H9 (cell line): ENCODE measurements at regions not wholly inside any gene's neighbourhood (a gene's known extent, or its start where the extent isn't known, plus 50 kb on each side); places are given as distances from the start of the nearest gene placed in this dataset.

ENCODE experiments used
- DNase-seq: peaks from one replicate; pipeline ENCODE4 v3.0.0-alpha.2; 2017
- H2AFZ ChIP-seq: one replicate; pipeline ENCODE4 v1.6.1; 2013; ENCODE audit warnings: mild to moderate bottlenecking, low read length, control low read depth, moderate library complexity
- H2AK5ac ChIP-seq: 2 replicates; pipeline ENCODE4 v1.6.1; 2013; ENCODE audit warnings: low read length, control low read depth, mixed read lengths; ENCODE audit not compliant: insufficient read length
- H2BK120ac ChIP-seq: one replicate; pipeline ENCODE4 v1.6.1; 2013; ENCODE audit warnings: low read depth, mild to moderate bottlenecking, low read length, control low read depth, inconsistent platforms; ENCODE audit not compliant: poor library complexity, severe bottlenecking
- H2BK12ac ChIP-seq: 2 replicates; pipeline ENCODE4 v1.6.1; 2013; ENCODE audit warnings: low read length, control low read depth, mixed read lengths, low read depth; ENCODE audit not compliant: insufficient read length
- H2BK15ac ChIP-seq: 2 replicates; pipeline ENCODE4 v1.6.1; 2013; ENCODE audit warnings: low read depth, low read length, control low read depth
- H2BK20ac ChIP-seq: one replicate; pipeline ENCODE4 v1.6.1; 2013; ENCODE audit warnings: low read depth, mild to moderate bottlenecking, low read length, control low read depth, inconsistent platforms; ENCODE audit not compliant: poor library complexity, severe bottlenecking
- H2BK5ac ChIP-seq: 2 replicates; pipeline ENCODE4 v1.6.1; 2013; ENCODE audit warnings: low read length, control low read depth, mixed read lengths; ENCODE audit not compliant: insufficient read length
- H3K14ac ChIP-seq: 2 replicates; pipeline ENCODE4 v1.6.1; 2013; ENCODE audit warnings: low read length, control low read depth; ENCODE audit not compliant: insufficient read depth
- H3K18ac ChIP-seq: 2 replicates; pipeline ENCODE4 v1.6.1; 2013; ENCODE audit warnings: low read depth, mild to moderate bottlenecking, mixed read lengths, low read length, control low read depth; ENCODE audit not compliant: insufficient read length
- H3K23ac ChIP-seq: 2 replicates; pipeline ENCODE4 v1.6.1; 2013; ENCODE audit warnings: low read length, control low read depth, mixed read lengths, low read depth; ENCODE audit not compliant: insufficient read length
- H3K23me2 ChIP-seq: 2 replicates; pipeline ENCODE4 v1.6.1; 2013; ENCODE audit warnings: low read depth, mild to moderate bottlenecking, mixed read lengths, low read length, control low read depth; ENCODE audit not compliant: insufficient read length, poor library complexity, severe bottlenecking
- H3K27ac ChIP-seq: 2 replicates; pipeline ENCODE4 v1.5.1; 2013; ENCODE audit warnings: low read length, control low read depth, mixed read lengths, low read depth; ENCODE audit not compliant: insufficient read length
- H3K27me3 ChIP-seq: 2 replicates; pipeline ENCODE4 v1.6.1; 2013; ENCODE audit warnings: low read length, control low read depth, inconsistent platforms; ENCODE audit not compliant: insufficient read depth
- H3K4ac ChIP-seq: 2 replicates; pipeline ENCODE4 v1.6.1; 2013; ENCODE audit warnings: low read depth, mild to moderate bottlenecking, control low read depth, inconsistent platforms, low read length, moderate library complexity
- H3K4me1 ChIP-seq: 2 replicates; pipeline ENCODE4 v1.6.1; 2013; ENCODE audit warnings: low read length, control low read depth, inconsistent platforms; ENCODE audit not compliant: insufficient read depth
- H3K4me2 ChIP-seq: 2 replicates; pipeline ENCODE4 v1.6.1; 2013; ENCODE audit warnings: low read length, control low read depth, mixed read lengths; ENCODE audit not compliant: insufficient read length, insufficient read depth
- H3K56ac ChIP-seq: 2 replicates; pipeline ENCODE4 v1.6.1; 2013; ENCODE audit warnings: low read depth, mild to moderate bottlenecking, mixed read lengths, low read length, control low read depth; ENCODE audit not compliant: insufficient read length
- H3K79me1 ChIP-seq: 2 replicates; pipeline ENCODE4 v1.6.1; 2013; ENCODE audit warnings: low read depth, mild to moderate bottlenecking, moderate library complexity, low read length, control low read depth, inconsistent platforms; ENCODE audit not compliant: insufficient read depth, poor library complexity, severe bottlenecking
- H3K79me2 ChIP-seq: 2 replicates; pipeline ENCODE4 v1.6.1; 2013; ENCODE audit warnings: low read length, control low read depth, inconsistent platforms; ENCODE audit not compliant: insufficient read depth
- H3K9ac ChIP-seq: 2 replicates; pipeline ENCODE4 v1.6.1; 2013; ENCODE audit warnings: low read length, control low read depth, mixed read lengths; ENCODE audit not compliant: insufficient read length; ENCODE audit errors: extremely low read depth
- H3K9me3 ChIP-seq: one replicate; pipeline ENCODE4 v1.6.1; 2013; ENCODE audit warnings: low read depth, low read length, inconsistent platforms; ENCODE audit not compliant: control insufficient read depth
- H3T11ph ChIP-seq: one replicate; pipeline ENCODE4 v1.6.1; 2013; ENCODE audit warnings: mild to moderate bottlenecking, low read length, control low read depth, inconsistent platforms
- H4K20me1 ChIP-seq: one replicate; pipeline ENCODE4 v1.6.1; 2013; ENCODE audit not compliant: control insufficient read depth, insufficient read length, insufficient read depth
- H4K5ac ChIP-seq: 2 replicates; pipeline ENCODE4 v1.6.1; 2013; ENCODE audit warnings: low read depth, mild to moderate bottlenecking, mixed read lengths, low read length, control low read depth; ENCODE audit not compliant: insufficient read length
- H4K8ac ChIP-seq: replicated peaks from 2 replicates; pipeline ENCODE4 v1.6.1; 2013; ENCODE audit warnings: low read length, control low read depth, mixed read lengths, low read depth; ENCODE audit not compliant: insufficient read length
- H4K91ac ChIP-seq: 2 replicates; pipeline ENCODE4 v1.6.1; 2013; ENCODE audit warnings: low read depth, mild to moderate bottlenecking, moderate library complexity, mixed read lengths, low read length, control low read depth; ENCODE audit not compliant: insufficient read length
- H3K27ac Mint-ChIP-seq, 3 experiments: 2 replicates in 2 of 3; 3 replicates in 1 of 3; pipeline ENCODE4 v1.8.0; 2020 to 2021; ENCODE audit warnings: mixed read lengths in 3 of 3, mild to moderate bottlenecking in 1 of 3, moderate library complexity in 1 of 3
- H3K27me3 Mint-ChIP-seq: 2 replicates; pipeline ENCODE4 v1.8.0; 2021; ENCODE audit warnings: low read depth, mild to moderate bottlenecking, moderate library complexity, mixed read lengths
- H3K36me3 Mint-ChIP-seq, 3 experiments: 2 replicates in 2 of 3; 3 replicates in 1 of 3; pipeline ENCODE4 v1.8.0; 2020 to 2021; ENCODE audit warnings: low read depth in 3 of 3, mixed read lengths in 3 of 3; ENCODE audit not compliant: insufficient read depth in 1 of 3
- H3K4me1 Mint-ChIP-seq, 2 experiments: 2 replicates each; pipeline ENCODE4 v1.8.0; 2020; ENCODE audit warnings: mixed read lengths in 2 of 2
- H3K4me3 Mint-ChIP-seq, 2 experiments: 2 replicates in 1 of 2; 3 replicates in 1 of 2; pipeline ENCODE4 v1.8.0; 2020 to 2021; ENCODE audit warnings: mild to moderate bottlenecking in 2 of 2, mixed read lengths in 2 of 2, moderate library complexity in 1 of 2
- H3K9me3 Mint-ChIP-seq, 2 experiments: 2 replicates in 1 of 2; 3 replicates in 1 of 2; pipeline ENCODE4 v1.8.0; 2020; ENCODE audit warnings: mild to moderate bottlenecking in 2 of 2, mixed read lengths in 2 of 2, moderate library complexity in 1 of 2
- CTCF ChIP-seq: fragments of 200-600 bp; sonication (generic); conservative IDR thresholded peaks from 3 replicates; pipeline ENCODE4 v1.8.0; 2021; ENCODE audit warnings: antibody characterized with exemption, mild to moderate bottlenecking
- WGBS: extraction: QIAGEN DNeasy Blood & Tissue Kit; methylation state at CpG from one replicate; pipeline ENCODE4 v1.1.7; 2013; ENCODE audit warnings: missing lambda C conversion rate, low lambda C conversion rate, mixed read lengths; ENCODE audit not compliant: insufficient read length; ENCODE audit errors: extremely low coverage; 5-methylcytosine and 5-hydroxymethylcytosine counted together

GRCh38 chr1:4108331-4108730 lies 208.3 kb upstream of the C1orf174 start:
- Histone ChIP-seq H4K20me1 (no peaks in the 10 kb centered on the region), H4K5ac (no peak overlapping the region), H2BK5ac (no peak overlapping the region), H3K9me3 (no peaks in the 10 kb centered on the region), H3K27me3 (no peaks in the 10 kb centered on the region), H2BK15ac (no peak overlapping the region), H3K79me2 (no peaks in the 10 kb centered on the region), H3T11ph (no peak overlapping the region), H2BK120ac (no peak overlapping the region), H3K4ac (no peak overlapping the region), H3K9ac (no peak overlapping the region), H3K56ac (no peak overlapping the region), H3K14ac (no peak overlapping the region), H2AK5ac (no peak overlapping the region), H2AFZ (no peak overlapping the region), H4K91ac (no peak overlapping the region), H2BK20ac (no peak overlapping the region), H3K79me1 (no peaks in the 10 kb centered on the region), H4K8ac (no peak overlapping the region), H3K27ac (no peak overlapping the region), H3K23ac (no peak overlapping the region), H3K4me1 (no peaks in the 10 kb centered on the region), H3K23me2 (peaks cover 3% of the 10 kb centered on the region), H3K4me2 (no peak overlapping the region), H2BK12ac (no peak overlapping the region), H3K18ac (no peak overlapping the region)
- Mint-ChIP-seq H3K27me3 (peaks cover 24% of the 10 kb centered on the region), H3K27ac (0 out of 7 replicates have a peak overlapping the region, but pooled peaks of 1 of the 3 experiments have one; percentile 54), H3K4me3 (no peak overlapping the region), H3K4me1 (peaks cover 12 to 19% of the 10 kb centered on the region in 2 experiments), H3K36me3 (peaks cover 0 to 3% (median 0%) of the 10 kb centered on the region in 3 experiments; a peak in 3 of 7 replicates), H3K9me3 (peaks cover 0 to 17% of the 10 kb centered on the region in 2 experiments; a peak in 4 of 5 replicates)
- DNase-seq: no peak
- WGBS: no CpG with 5 or more reads among the region's 10 CpGs
- TF ChIP-seq CTCF: no peak
